ENCODE measurements at regions not wholly inside any gene's neighbourhood (a gene's known extent, or its start where the extent isn't known, plus 50 kb on each side); places are given as distances from the start of the nearest gene placed in this dataset.
"Not testable (repeated sequence)": the region's sequence is repeated elsewhere in the genome, so short reads cannot be mapped to it uniquely, and the experiment has no call there.

GRCh38 chr4:15294832-15295231, 133.0 kb upstream of the C1QTNF7 start:
- DNase-seq: no peak

GRCh38 chr4:15295421-15296162, 132.2 kb upstream of the C1QTNF7 start:
- DNase-seq: no peak

GRCh38 chr4:15297344-15297743, 130.5 kb upstream of the C1QTNF7 start:
- no peak for DNase-seq

GRCh38 chr4:15299627-15300026, 128.2 kb upstream of the C1QTNF7 start:
- DNase-seq: no peak

GRCh38 chr4:15303052-15303641, 124.7 kb upstream of the C1QTNF7 start:
- DNase-seq: no peak

- DNase-seq: no peak
Measured at GRCh38 chr4:15314974-15315373, 112.9 kb upstream of the C1QTNF7 start.

GRCh38 chr4:15317246-15317645, 110.6 kb upstream of the C1QTNF7 start:
- no peak for DNase-seq

GRCh38 chr4:15318621-15319348, 109.0 kb upstream of the C1QTNF7 start:
- DNase-seq: no peak

GRCh38 chr4:15320121-15320678, 107.6 kb upstream of the C1QTNF7 start:
- DNase-seq: no peak

- no peak for DNase-seq
Measured at GRCh38 chr4:15322006-15322405, 105.8 kb upstream of the C1QTNF7 start.

GRCh38 chr4:15325987-15326386, 101.8 kb upstream of the C1QTNF7 start:
- no peak for DNase-seq

- DNase-seq: no peak
Measured at GRCh38 chr4:15327311-15328298, 100.2 kb upstream of the C1QTNF7 start.

GRCh38 chr4:15331930-15332329, 95.9 kb upstream of the C1QTNF7 start:
- DNase-seq: no peak

GRCh38 chr4:15332377-15332776, 95.5 kb upstream of the C1QTNF7 start:
- no peak for DNase-seq

- DNase-seq: no peak
Measured at GRCh38 chr4:15333692-15334633, 93.9 kb upstream of the C1QTNF7 start.

- no peak for DNase-seq
Measured at GRCh38 chr4:15336410-15337167, 91.2 kb upstream of the C1QTNF7 start.

GRCh38 chr4:15337168-15337657, 90.6 kb upstream of the C1QTNF7 start:
- DNase-seq: not testable (repeated sequence)

GRCh38 chr4:15339737-15340136, 88.1 kb upstream of the C1QTNF7 start:
- DNase-seq: no peak

GRCh38 chr4:15340332-15340731, 87.5 kb upstream of the C1QTNF7 start:
- DNase-seq: no peak

Measured in activated T-cell treated with anti-CD3 and anti-CD28 coated beads for 4 hours (primary cell).